ENCODE measurements at regions not wholly inside any gene's neighbourhood (a gene's known extent, or its start where the extent isn't known, plus 50 kb on each side); places are given as distances from the start of the nearest gene placed in this dataset.

DNA sequence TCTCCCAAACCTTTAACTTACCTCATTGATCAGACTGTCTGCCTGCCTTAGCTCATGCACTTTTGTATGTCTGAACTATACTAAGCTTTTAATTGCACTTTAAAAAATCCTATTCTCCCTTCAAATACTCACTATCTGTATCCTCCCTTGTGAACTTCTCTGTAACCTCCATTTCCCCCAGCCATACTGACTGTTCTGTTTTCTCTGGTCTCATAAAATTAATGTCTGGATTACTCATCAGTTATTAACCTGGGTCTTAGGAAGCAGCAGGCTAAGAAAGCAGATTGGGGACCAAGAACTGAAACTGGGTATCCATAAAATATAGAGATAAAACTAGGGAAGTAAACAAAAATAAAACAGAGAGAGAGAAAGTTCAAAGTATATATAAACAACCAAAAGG is 469.3 kb upstream of the MAN1A1 start:
- Histone ChIP-seq H3K36me3 (no peaks in the 10 kb centered on the region), H3K9me3 (no peaks in the 10 kb centered on the region), H3K4me1 (no peaks in the 10 kb centered on the region), H3K9ac (ENCODE audit: low read depth in 2 of 2, low read length in 2 of 2) (no peak overlapping the region), H3K27ac (no peak overlapping the region), H3K27me3 (no peaks in the 10 kb centered on the region), H3K4me3 (no peak overlapping the region)
- TF ChIP-seq, protein P1, sequence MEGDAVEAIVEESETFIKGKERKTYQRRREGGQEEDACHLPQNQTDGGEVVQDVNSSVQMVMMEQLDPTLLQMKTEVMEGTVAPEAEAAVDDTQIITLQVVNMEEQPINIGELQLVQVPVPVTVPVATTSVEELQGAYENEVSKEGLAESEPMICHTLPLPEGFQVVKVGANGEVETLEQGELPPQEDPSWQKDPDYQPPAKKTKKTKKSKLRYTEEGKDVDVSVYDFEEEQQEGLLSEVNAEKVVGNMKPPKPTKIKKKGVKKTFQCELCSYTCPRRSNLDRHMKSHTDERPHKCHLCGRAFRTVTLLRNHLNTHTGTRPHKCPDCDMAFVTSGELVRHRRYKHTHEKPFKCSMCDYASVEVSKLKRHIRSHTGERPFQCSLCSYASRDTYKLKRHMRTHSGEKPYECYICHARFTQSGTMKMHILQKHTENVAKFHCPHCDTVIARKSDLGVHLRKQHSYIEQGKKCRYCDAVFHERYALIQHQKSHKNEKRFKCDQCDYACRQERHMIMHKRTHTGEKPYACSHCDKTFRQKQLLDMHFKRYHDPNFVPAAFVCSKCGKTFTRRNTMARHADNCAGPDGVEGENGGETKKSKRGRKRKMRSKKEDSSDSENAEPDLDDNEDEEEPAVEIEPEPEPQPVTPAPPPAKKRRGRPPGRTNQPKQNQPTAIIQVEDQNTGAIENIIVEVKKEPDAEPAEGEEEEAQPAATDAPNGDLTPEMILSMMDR (IDR thresholded peaks at IDR 0.05), result no peak
- DNase-seq, result no peak
- intact Hi-C loops (cut with DNase I), result no loop called here

DNA sequence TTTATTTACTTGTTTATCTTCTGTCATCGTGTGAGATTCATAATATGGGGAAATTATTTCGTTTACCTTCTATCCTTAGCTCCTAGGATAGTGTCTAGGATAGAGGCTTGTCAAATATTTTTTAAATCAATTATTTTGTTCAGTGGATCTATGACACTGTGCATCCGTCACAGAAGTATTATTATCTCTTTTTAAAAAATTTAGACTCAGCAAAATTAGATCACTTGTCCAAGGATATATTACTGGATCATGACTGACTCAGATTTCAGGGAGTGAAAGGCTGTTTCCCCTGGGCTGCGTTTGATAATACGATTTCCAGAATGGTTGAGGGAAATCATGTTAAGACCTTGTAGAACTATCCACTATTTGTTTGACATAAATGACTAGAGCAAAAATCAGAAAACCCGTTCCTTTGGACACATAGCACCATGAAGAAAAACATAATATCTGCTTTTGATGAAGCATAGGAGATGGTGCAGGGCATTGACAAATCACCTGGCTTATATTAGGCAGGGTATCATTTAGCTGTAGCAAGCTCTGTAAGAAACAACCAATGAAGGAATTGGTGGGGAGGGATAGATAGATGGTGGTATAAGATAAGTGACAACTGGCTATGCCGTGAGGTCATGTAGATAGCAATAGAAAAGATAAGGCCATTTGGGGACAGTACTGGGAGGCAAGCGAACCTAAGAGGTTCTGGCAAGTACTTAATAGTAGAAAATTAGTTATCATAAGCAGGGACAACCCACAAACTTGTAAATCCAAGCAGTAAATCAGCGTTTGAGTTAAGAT is 465.2 kb upstream of the MAN1A1 start:
- intact Hi-C loops (cut with DNase I), result no loop called here
- no peaks in the 10 kb centered on the region for H3K4me1 ChIP-seq
- H3K4me3 ChIP-seq, result no peak overlapping the region
- TF ChIP-seq, protein P1 (IDR thresholded peaks at IDR 0.05), result no peak
- H3K27me3 ChIP-seq, result no peaks in the 10 kb centered on the region
- no peak for DNase-seq
- no peaks in the 10 kb centered on the region for H3K36me3 ChIP-seq
- no peaks in the 10 kb centered on the region for H3K9me3 ChIP-seq
- H3K27ac ChIP-seq, result no peak overlapping the region
- no peak overlapping the region for H3K9ac ChIP-seq (ENCODE audit: low read depth in 2 of 2, low read length in 2 of 2)

DNA sequence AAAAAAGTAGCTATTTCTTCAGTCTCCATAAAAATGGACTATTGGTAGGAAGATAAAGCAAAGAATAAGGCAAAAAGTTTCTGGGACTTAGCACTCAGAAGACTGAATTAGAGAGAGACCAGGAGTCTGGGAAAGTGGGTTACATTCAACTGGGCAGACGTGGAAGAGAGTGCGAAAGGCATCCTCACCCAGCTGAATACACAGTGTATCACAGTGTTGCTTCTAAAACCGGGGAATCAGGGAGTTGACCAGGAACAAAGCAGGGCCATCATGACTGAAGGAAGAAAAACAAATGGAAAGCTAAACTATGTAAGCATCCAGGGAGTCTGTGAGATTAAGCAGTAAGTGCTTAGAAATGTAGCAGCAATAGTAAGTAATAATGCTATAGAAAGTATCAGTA is 452.9 kb upstream of the MAN1A1 start:
- H3K27ac ChIP-seq, result no peak overlapping the region
- H3K4me3 ChIP-seq, result no peak overlapping the region
- H3K9ac ChIP-seq (ENCODE audit: low read depth in 2 of 2, low read length in 2 of 2), result no peak overlapping the region
- no peaks in the 10 kb centered on the region for H3K27me3 ChIP-seq
- H3K36me3 ChIP-seq, result no peaks in the 10 kb centered on the region
- H3K9me3 ChIP-seq, result no peaks in the 10 kb centered on the region
- no peak for DNase-seq
- no peaks in the 10 kb centered on the region for H3K4me1 ChIP-seq
- TF ChIP-seq, protein P1 (IDR thresholded peaks at IDR 0.05), result no peak
- intact Hi-C loops (cut with DNase I), result no loop called here

DNA sequence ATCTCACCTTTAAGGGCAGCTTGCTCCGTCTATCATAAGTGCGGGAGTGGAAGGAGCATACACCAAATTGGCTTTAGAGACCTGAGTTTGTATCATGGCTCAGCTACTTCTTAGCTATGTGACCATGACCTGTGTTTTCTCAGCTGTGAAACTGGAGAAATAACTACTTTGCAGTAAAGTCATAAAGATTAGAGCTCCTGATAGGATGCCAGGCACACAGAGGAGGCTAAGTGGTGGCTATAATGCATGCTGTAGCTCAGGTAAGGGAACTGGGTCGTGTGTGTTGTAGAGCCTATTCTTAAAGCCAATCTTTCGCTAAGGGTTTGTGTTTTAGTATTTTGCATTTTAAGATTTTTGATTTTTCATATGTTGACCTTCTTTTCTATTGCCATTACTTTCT is 451.5 kb upstream of the MAN1A1 start:
- no peak overlapping the region for H3K27ac ChIP-seq
- H3K9me3 ChIP-seq, result no peaks in the 10 kb centered on the region
- no peak for DNase-seq
- intact Hi-C loops (cut with DNase I), result no loop called here
- no peaks in the 10 kb centered on the region for H3K4me1 ChIP-seq
- no peaks in the 10 kb centered on the region for H3K36me3 ChIP-seq
- H3K9ac ChIP-seq (ENCODE audit: low read depth in 2 of 2, low read length in 2 of 2), result no peak overlapping the region
- TF ChIP-seq, protein P1 (IDR thresholded peaks at IDR 0.05), result no peak
- H3K4me3 ChIP-seq, result no peak overlapping the region
- no peaks in the 10 kb centered on the region for H3K27me3 ChIP-seq

DNA sequence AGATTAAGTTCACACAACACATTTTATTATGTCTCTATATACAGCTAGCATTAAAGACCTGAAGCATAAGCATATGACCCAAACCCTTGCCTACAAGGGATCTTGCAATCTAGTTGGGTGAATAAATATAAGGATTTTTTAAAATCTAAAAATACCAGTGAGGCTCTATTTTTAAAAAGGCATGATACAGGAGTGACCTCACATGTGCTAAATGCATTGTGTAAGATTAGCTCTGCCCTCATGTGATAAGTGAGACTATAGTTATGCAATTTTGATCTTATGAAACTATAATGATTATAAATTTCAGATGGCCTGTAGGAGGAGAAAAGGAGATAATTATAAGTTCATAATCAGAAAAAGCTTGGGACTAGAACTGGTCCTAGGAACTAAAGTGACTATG is 451.0 kb upstream of the MAN1A1 start:
- Histone ChIP-seq H3K9me3 (no peaks in the 10 kb centered on the region), H3K27ac (no peak overlapping the region), H3K27me3 (no peaks in the 10 kb centered on the region), H3K4me1 (no peaks in the 10 kb centered on the region), H3K4me3 (no peak overlapping the region), H3K36me3 (no peaks in the 10 kb centered on the region), H3K9ac (ENCODE audit: low read depth in 2 of 2, low read length in 2 of 2) (no peak overlapping the region)
- TF ChIP-seq, protein P1 (IDR thresholded peaks at IDR 0.05), result no peak
- no peak for DNase-seq
- intact Hi-C loops (cut with DNase I), result no loop called here

Measured in colonic mucosa (tissue), 4 donors.